Transverse colon (tissue), 4 donors: ENCODE measurements at regions not wholly inside any gene's neighbourhood (a gene's known extent, or its start where the extent isn't known, plus 50 kb on each side); places are given as distances from the start of the nearest gene placed in this dataset.
"Not testable (repeated sequence)": the region's sequence is repeated elsewhere in the genome, so short reads cannot be mapped to it uniquely, and the experiment has no call there.

Source experiments
- DNase-seq: peaks from one replicate; pipeline ENCODE4 v3.0.0-alpha.2; 2019
- H3K27ac ChIP-seq, 4 donors: fragments of 200-600 bp; sonication (generic); 2 replicates each; pipeline ENCODE4 v1.5.1; 2016 to 2018; ENCODE audit warnings: inconsistent platforms in 4 of 4
- H3K27me3 ChIP-seq: fragments of 200-600 bp; sonication (generic); 2 replicates; pipeline ENCODE4 v1.5.1; 2017; ENCODE audit warnings: inconsistent platforms
- H3K36me3 ChIP-seq, 4 donors: fragments of 200-600 bp; sonication (generic); 2 replicates each; pipeline ENCODE4 v1.5.1; 2017 to 2019; ENCODE audit warnings: inconsistent platforms in 4 of 4
- H3K4me1 ChIP-seq, 4 donors: fragments of 200-600 bp; sonication (generic); 2 replicates each; pipeline ENCODE4 v1.5.1; 2017 to 2020; ENCODE audit warnings: inconsistent platforms in 4 of 4
- H3K4me3 ChIP-seq, 4 donors: fragments of 200-600 bp; sonication (generic); 1 replicate in 1 of 4; 2 replicates in 3 of 4; pipeline versions ENCODE4 v1.5.1 to v1.6.1; 2017 to 2019; ENCODE audit warnings: inconsistent platforms in 4 of 4
- H3K9me3 ChIP-seq, 2 donors: fragments of 200-600 bp; sonication (generic); 2 replicates each; pipeline ENCODE4 v1.5.1; 2017 to 2019; ENCODE audit warnings: inconsistent platforms in 2 of 2
- EP300 ChIP-seq: sonication (generic); formaldehyde crosslinking; IDR thresholded peaks from one replicate; pipeline ENCODE4 v1.6.1; 2017; ENCODE audit warnings: antibody characterized with exemption, low read depth
- POLR2A ChIP-seq: fragments of 450-650 bp; IDR thresholded peaks from one replicate; pipeline ENCODE4 v1.6.1; 2016; ENCODE audit warnings: antibody characterized with exemption, mild to moderate bottlenecking, moderate library complexity
- POLR2AphosphoS5 ChIP-seq, 3 donors: sonication (generic); formaldehyde crosslinking; IDR thresholded peaks; one replicate each; pipeline ENCODE4 v1.6.1; 2016; ENCODE audit warnings: antibody characterized with exemption in 3 of 3
- WGBS, 2 donors: methylation state at CpG; one replicate each; pipeline ENCODE4 v1.1.5; 2018; ENCODE audit warnings: low coverage in 1 of 2; 5-methylcytosine and 5-hydroxymethylcytosine counted together
- in situ Hi-C, 4 donors: fragments of 200-750 bp; cut with MboI; loops; one replicate each; pipeline versions ENCODE4 v1.15.0 to v1.15.1; 2017; ENCODE audit warnings: low sequenced_read_pairs in 3 of 4, low pct_ligation_motif_present in 1 of 4, low pct_unique_long_range_greater_than_20kb in 1 of 4
- intact Hi-C: fragments of 100-400 bp; cut with DNase I; formaldehyde crosslinking; loops from one replicate; pipeline ENCODE4 v1.15.1; 2023; ENCODE audit warnings: low total_unique reads
- TF ChIP-seq, protein P1 (sequence below), 5 experiments: fragments of 200-600 bp in 3 of 5; fragments of 450-650 bp in 2 of 5; sonication (generic) in 3 of 5; IDR thresholded peaks; 1 replicate in 2 of 5; 2 replicates in 3 of 5; pipeline ENCODE4 v1.5.1; 2016 to 2017; ENCODE audit warnings: antibody characterized with exemption in 5 of 5, inconsistent platforms in 3 of 5, mild to moderate bottlenecking in 2 of 5, moderate library complexity in 1 of 5

DNA sequence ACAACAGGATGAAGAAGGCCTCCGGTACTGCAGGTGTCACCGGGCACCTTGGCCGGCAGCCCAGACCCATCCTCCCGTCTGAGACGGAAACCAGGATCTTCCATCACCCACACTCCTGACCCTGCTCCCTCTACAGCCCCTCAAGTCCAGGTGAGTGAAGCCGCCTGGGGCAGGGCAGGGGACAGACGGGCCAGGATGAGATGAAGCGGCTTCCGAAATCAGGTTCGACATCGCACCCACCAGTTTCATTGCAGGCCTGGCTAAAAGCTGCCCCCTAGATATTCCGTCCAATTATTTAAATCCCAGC is 639.1 kb downstream of the TBC1D22A start:
- no peak overlapping the region for H3K27ac ChIP-seq
- H3K4me3 ChIP-seq = no peak overlapping the region
- TF ChIP-seq POLR2AphosphoS5 (IDR thresholded peaks at IDR 0.05) (no peak), EP300 (no peak), POLR2A (no peak)
- TF ChIP-seq, protein P1, sequence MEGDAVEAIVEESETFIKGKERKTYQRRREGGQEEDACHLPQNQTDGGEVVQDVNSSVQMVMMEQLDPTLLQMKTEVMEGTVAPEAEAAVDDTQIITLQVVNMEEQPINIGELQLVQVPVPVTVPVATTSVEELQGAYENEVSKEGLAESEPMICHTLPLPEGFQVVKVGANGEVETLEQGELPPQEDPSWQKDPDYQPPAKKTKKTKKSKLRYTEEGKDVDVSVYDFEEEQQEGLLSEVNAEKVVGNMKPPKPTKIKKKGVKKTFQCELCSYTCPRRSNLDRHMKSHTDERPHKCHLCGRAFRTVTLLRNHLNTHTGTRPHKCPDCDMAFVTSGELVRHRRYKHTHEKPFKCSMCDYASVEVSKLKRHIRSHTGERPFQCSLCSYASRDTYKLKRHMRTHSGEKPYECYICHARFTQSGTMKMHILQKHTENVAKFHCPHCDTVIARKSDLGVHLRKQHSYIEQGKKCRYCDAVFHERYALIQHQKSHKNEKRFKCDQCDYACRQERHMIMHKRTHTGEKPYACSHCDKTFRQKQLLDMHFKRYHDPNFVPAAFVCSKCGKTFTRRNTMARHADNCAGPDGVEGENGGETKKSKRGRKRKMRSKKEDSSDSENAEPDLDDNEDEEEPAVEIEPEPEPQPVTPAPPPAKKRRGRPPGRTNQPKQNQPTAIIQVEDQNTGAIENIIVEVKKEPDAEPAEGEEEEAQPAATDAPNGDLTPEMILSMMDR (IDR thresholded peaks at IDR 0.05) = no peak
- H3K4me1 ChIP-seq = no peaks in the 10 kb centered on the region
- no peaks in the 10 kb centered on the region for H3K9me3 ChIP-seq
- H3K27me3 ChIP-seq = no peaks in the 10 kb centered on the region
- intact Hi-C loops = no loop called here
- H3K36me3 ChIP-seq = no peaks in the 10 kb centered on the region
- 84 to 88% methylated on average over 8 to 12 of the region's 12 CpGs for WGBS, 2 donors
- DNase-seq = no peak
- in situ Hi-C loops = no loop called here

DNA sequence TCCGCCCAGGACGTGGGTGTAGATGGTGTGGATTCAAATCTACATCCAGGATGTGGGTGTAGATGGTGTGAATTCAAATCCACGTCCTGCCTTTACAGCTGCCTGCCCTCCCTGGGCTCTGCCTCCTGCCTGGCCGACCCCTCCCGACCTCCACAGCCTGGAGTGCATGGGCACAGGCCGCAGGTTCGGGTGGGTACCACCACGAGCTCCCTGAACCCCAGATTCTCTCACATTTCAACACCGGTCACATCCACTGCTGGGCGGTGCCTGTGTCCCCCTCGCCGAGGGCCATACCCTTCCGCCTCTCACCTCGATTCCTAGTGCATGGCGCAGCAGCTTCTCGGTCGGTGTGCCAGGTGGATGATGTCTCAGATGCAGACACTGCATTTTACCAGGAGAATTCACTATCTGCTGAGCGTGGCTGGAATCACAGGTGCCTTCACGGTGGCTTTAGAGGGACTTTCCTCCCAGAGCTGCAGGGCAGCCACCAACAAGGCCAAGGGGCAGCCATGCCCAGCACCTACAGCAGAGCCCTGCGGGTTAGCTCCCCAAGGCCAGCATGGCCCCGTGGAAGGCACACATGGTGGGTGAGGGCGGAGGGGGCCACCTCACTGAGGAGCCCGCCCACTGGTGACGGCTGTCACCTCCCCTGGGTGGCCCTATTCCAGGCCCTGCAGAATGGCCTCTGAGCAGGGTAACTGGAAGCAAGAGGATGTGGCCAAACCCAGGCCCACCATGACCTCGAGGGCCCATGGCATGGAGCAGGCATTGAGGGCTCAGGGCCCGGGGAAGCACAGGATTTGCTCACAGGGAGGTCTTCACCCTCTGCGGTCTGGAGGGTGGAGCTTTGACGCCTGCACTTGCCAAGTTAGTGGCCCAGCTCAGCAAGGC is 638.5 kb downstream of the TBC1D22A start:
- Histone ChIP-seq H3K36me3 (no peaks in the 10 kb centered on the region), H3K27ac (no peak overlapping the region), H3K9me3 (no peaks in the 10 kb centered on the region), H3K4me1 (no peaks in the 10 kb centered on the region), H3K27me3 (no peaks in the 10 kb centered on the region), H3K4me3 (no peak overlapping the region)
- no peak for TF ChIP-seq POLR2AphosphoS5 (IDR thresholded peaks at IDR 0.05)
- TF ChIP-seq EP300 = no peak
- no peak for TF ChIP-seq POLR2A
- TF ChIP-seq, protein P1 (IDR thresholded peaks at IDR 0.05) = no peak
- in situ Hi-C loops (no loop called here), intact Hi-C loops (no loop called here)
- DNase-seq = no peak
- 76% methylated on average over 28 of the region's 28 CpGs; no CpG with 5 or more reads in 1 of the 2 donors for WGBS, 2 donors

DNA sequence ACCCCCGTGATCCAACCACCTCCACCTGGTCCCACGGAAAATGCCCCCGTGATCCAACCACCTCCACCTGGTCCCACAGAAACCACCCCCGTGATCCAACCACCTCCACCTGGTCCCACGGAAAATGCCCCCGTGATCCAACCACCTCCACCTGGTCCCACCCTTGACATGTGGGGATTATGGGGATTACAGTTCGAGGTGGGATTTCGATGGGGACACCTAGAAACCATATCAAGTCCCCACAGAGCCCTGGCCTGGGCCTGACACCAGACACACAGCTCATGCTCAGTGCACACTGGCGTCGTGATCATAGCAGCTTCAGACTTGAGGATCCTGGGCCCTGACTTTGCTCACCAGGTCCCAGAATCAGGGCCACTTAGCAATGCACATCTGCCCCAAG is 637.7 kb downstream of the TBC1D22A start:
- H3K9me3 ChIP-seq, H3K27me3 ChIP-seq, H3K4me1 ChIP-seq, H3K36me3 ChIP-seq, H3K4me3 ChIP-seq, H3K27ac ChIP-seq, in situ Hi-C loops, DNase-seq, intact Hi-C loops: not testable (repeated sequence)
- WGBS, 2 donors = no CpG with 5 or more reads among the region's 10 CpGs

DNA sequence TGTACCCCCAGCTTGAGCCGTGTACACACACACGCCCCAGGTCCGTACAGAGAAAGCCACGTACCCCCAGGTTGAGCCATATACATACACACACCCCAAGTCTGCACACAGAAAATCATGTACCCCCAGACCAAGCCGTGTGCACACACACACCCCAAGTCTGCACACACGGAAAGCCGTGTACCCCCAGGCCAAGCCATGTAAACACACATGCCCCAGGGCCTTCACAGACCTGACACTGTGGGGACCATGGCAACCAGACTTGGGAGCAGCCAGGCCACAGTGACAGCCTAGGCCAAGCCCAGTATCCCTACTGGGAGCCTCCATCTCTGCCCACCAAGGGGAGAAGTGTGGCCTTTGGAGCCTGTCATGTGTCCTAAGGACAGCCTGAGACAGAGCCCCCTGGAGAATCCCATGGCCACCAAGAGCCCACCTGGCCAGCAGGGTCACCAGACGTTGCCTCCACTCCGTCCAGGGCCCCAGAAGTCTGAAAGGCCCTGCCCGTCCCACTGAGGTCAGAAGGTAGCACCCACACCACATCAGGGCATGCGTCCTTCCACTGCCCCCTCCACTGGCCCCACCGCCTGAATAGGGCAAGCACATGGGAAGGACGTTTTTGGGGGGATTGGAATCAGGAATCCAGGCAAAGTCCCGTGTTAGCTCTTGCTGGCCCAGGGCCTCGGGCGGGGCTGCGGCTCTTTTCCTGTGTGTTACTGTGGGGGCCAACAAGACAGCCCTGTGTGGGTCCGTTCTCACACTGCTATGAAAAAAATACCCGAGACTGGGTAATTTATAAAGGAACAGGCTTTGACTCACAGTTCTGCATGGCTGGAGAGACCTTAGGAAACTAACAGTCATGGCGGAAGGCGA is 636.7 kb downstream of the TBC1D22A start:
- Histone ChIP-seq H3K36me3 (no peaks in the 10 kb centered on the region), H3K9me3 (no peaks in the 10 kb centered on the region), H3K4me1 (no peaks in the 10 kb centered on the region), H3K27ac (no peak overlapping the region), H3K4me3 (no peak overlapping the region), H3K27me3 (no peaks in the 10 kb centered on the region)
- DNase-seq = no peak
- intact Hi-C loops (no loop called here), in situ Hi-C loops (no loop called here)
- TF ChIP-seq POLR2A (no peak), EP300 (no peak)
- whole genome bisulfite sequencing, 2 donors = 82 to 90% methylated on average over 2 to 19 of the region's 21 CpGs

DNA sequence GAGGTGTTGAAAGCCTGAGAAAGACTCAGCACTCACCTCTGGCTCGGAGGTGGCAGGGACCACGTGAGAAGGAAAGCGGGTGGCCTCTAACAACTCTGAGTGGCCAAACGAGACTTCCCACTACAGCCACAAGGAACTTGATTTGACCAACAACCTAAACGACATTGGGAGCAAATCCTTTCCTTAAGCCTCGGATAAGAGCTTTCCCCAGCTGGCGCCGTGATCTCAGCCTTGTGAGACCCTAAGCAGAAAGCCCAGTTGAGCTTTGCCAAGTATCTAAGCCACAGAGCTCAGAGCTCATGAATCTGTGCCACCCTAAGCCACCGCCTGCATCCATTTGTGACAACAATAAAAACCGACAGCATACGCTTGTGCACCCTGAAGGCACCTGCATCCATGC is 636.0 kb downstream of the TBC1D22A start:
- WGBS, 2 donors = 72 to 90% methylated on average over 2 to 10 of the region's 11 CpGs
- in situ Hi-C loops = no loop called here
- no peak for DNase-seq
- Histone ChIP-seq H3K27me3 (no peaks in the 10 kb centered on the region), H3K36me3 (no peaks in the 10 kb centered on the region), H3K4me1 (no peaks in the 10 kb centered on the region), H3K27ac (no peak overlapping the region), H3K4me3 (no peak overlapping the region), H3K9me3 (no peaks in the 10 kb centered on the region)
- intact Hi-C loops = no loop called here
- no peak for TF ChIP-seq POLR2AphosphoS5 (IDR thresholded peaks at IDR 0.05)
- TF ChIP-seq, protein P1 (IDR thresholded peaks at IDR 0.05) = no peak
- no peak for TF ChIP-seq EP300
- no peak for TF ChIP-seq POLR2A
